GM18502 (cell line): ENCODE measurements at regions not wholly inside any gene's neighbourhood (a gene's known extent, or its start where the extent isn't known, plus 50 kb on each side); places are given as distances from the start of the nearest gene placed in this dataset.

Source experiments
- ATAC-seq: cut with Tn5 transposase; IDR thresholded peaks from one replicate; pipeline ENCODE4 v1.9.1; 2021; ENCODE audit warnings: mild to moderate bottlenecking; ENCODE audit not compliant: unreplicated experiment, poor library complexity

DNA sequence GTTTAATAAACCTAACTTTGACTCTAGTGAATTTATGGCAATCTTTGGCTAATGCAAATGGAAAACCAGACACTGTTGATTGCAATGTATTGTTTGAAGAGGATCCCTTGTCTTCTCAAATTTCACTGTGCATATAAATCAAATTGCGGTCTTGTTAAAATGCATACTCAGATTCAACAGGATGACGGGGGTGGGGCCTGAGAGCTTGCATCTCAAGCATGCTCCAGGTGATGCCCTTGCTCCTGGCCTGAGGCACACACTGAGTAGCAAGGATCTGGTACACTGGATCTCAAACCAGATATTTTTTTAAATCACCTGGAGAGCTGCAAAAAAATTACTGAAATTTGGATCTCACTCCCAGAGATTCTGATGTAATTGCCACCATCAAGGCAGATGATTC is 463.7 kb downstream of the DNAH5 start:
- ATAC-seq = no peak

DNA sequence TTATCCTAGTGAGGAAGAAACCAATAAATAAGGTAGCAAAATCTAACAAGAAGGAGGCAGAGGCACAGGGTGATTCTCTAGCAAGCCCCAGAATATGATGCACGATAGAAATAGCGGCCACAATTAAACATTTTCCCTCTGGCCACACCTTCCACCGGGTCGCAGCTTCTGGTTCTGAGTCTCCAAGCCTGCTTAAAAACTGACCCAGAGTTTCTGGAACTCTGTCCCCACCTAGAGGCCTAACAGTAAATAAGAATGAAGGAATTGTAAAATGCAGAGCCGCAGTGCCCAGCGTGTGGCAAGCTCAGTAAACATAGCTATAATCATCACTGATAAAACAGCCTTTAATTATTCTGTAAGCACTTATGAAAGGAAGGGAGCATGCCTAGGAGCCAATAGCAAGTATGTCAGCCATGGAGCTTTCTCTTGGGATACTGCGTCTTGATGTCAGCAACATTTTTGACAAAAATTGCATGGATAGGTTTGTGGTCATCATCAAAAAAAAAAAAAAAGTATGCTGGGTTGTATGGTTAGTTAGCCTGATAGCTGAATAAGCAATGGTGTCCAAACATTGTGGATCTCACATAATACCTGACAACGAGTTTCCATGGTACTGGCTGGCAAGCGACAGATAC is 465.5 kb downstream of the DNAH5 start:
- no peak for ATAC-seq

DNA sequence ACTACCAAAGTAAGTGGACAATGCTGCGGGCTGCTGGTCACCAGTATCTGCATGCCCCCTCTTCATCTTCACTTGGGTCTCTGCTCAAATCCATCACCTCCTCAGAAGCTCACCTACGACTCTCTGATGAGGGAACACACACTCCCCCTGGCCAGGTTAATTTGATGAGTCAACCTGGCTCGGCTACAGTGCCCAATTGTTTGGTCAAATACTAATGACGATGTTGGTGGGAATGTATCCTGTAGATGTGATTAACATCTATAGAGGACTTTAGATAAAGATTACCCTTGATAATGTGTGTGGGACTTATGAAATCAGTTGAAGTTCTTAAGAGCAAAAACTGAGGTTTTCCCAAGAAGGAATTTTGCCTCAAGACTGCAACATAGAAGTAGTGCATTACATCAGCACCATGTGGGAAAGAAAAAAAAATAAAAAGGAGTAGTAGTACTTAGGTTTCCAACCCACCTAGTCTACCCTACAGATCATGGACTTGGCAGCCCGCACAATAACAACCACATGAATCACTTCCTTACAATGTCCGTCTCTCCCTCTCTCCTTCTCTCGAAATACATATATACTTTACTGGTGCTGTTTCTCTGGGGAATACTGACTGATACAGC is 467.3 kb downstream of the DNAH5 start:
- ATAC-seq = no peak

DNA sequence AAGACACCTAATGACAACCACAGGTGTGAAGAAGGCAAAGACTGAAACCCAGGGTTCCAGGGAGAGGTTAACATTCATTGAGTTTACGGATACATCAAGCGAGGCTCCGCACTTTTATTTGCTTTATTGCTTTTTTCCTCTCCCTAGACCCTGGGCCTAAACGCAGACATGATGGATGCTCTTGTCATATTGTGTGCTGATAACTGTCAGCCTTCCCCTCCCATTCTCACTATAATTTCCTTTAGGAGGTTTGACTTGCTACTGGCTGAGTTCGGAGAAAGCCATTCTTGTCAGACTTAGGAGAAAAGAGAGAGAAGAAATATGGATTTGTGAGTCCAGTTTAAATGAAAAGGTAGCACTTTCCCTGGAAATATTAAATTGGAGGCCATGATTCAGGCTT is 471.6 kb downstream of the DNAH5 start:
- ATAC-seq = no peak

DNA sequence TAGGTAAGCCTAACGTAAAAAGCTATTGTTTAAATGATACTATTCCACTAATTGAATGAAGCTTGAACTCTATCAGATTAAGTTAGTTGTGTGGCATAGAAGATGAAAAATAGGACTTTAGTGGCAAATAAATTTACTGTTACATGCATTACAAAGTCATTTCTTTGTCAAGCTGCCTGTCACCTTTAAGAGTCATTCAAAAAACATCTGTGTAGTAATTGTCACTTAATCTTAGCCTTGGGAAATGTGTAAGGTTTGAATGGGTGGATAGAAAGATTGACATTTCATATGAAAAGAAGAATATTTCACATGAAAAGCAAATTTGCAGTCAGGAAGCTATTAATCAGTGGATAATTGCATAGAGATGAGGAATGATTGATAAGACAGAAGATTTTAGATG is 473.5 kb downstream of the DNAH5 start:
- ATAC-seq = no peak

DNA sequence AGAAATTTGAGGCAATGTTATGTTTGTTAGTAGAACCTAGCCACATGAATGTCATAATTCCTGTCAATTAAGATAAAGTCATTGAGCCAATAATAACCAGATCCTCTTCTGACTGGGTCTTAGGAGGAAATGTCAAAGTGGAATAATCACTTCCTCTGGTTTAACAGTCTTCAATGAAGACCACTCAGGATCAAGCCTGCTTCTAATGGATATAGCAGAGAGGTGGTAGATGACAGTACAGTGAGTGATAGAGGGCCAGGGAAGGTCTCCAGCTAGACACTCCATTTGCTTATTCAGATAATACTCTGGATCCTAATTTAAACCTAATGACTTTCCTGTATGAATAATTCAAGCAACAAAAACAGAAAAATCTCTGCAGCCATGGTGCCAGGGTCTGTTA is 474.2 kb downstream of the DNAH5 start:
- no peak for ATAC-seq

DNA sequence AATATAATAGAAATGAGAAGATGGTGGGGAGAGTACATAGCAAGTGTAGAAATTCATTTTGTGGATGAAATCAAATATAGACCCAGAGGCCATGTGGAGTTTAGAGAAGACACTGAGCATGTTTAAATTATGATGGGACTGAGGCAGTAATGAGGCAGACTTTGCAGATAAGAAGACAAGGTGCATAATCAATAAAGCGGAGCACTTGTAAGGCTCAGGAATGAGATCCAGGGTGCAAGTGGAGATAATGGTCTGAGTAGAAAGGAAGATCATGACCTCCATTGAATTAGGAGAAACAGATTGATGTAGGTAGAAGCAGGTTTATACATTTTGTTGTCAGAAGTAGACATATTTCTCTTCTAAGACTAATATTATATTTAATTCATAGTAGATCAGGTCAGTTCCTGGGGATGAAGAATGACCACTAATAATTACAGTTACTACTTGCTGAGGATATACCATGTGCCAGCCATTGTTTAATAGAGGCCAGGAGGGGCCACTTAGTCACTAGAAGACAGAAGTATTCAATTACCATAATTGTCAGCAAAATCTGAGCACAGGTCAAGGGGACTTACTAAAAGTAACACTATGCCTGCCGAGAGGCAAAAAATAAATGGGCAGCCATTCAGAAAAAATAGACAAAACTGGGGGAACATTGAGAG is 479.8 kb downstream of the DNAH5 start:
- no peak for ATAC-seq

DNA sequence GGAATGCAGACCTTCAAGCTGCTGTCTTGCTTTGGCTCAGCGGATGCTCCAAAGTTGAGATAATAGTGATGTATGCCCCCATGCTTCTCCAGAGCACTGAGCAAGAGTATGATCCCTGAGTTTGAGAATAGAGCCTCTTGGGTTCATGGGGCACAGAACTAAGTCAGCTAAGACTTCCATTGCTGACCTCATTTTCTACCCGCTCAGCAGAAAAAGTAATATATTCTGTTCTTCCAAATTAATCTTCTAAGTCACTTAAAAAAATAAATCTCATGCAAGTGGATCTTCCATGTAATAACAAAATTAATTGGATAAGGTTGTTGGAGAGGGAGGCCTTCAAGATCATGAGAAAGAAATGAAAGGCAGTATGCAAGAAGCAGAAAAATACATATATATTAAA is 483.9 kb downstream of the DNAH5 start:
- ATAC-seq = no peak

DNA sequence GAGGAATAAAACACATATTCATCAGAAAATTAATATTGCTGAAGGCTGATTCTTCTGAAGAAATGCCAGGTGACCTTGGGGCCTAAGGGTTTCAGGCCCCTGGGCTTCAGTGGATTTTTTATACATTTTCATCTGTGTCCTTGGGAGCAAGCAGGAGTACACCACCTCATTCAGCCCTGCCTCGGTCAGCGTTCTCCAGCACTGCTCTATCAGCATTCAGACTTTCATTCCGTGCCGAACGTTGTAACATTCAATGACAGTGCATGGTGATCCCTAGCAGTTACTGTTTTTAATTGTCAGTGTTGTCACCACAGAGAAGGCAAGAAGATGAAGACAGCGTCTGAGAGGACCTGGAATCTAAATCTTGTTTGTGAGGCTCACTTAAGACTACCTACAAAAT is 490.4 kb downstream of the DNAH5 start:
- ATAC-seq = no peak

DNA sequence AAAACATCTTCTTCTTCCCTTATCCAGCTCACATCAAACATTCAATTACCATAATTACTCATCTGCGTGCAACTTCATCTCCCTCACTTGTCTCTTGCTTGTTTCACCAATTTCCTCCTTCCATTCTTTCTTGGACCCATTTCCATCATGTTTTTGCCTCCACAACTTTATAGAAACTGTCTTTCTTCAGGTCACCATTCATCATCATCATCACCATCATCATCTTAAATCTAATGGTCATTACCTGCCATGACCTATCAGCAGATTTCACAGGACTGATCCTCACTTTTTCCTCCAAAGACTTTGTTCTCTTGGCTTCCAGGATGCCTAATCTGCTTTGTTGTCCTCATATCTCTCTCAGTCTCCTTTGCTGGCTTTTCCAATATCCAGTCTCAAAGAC is 495.6 kb downstream of the DNAH5 start:
- no peak for ATAC-seq

DNA sequence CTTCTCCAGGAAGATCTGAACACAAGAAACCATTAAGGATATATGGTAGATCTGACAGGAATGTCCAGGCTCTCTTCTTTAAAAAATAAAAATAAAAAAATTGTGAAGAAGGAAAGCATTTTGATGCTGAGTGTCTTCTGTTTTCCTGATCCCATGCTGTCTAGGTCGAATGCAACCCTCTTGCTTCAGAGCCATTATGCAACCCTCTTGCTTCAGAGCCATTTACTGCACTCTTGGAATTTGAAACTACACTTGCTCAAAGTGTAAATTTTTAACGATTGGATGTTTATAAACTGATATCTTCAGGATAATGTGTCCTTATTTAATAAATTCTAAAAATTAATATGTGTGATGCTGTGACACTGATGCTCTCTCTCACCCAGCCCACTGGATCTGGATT is 505.1 kb downstream of the DNAH5 start:
- ATAC-seq = no peak

DNA sequence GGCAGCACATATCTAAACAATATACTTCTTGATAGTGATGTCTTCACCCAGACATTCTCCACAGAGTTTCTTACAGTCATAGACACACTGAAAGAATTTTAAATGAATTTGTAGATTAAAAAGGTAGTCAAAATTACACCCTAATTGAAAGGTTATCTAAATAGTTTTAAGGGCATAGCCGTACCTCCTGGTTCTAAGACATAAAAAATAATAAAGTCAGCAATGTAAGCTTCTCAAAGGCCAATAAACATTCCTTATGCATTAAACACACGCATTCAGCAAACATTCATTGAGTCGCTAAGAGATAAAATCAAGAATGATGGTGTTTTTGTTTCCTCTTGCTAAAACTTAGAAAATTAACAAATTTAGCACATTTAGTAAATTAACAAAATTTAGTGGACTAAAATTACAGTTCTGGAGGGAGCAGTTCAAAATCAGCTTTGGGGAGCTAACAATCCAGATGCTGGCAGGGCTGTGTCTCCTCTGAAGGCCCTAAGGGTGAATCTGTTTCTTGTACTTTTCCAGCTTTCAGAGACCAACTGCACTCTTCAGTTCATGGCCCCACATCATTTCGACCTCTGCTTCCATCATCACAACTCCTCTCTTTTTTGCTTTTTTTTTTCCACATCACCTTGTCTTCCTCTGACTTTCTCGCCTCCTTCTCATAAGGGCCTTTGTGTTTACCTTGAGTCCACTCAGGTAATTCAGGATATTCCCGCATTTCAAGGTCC is 516.5 kb downstream of the DNAH5 start:
- ATAC-seq = no peak

DNA sequence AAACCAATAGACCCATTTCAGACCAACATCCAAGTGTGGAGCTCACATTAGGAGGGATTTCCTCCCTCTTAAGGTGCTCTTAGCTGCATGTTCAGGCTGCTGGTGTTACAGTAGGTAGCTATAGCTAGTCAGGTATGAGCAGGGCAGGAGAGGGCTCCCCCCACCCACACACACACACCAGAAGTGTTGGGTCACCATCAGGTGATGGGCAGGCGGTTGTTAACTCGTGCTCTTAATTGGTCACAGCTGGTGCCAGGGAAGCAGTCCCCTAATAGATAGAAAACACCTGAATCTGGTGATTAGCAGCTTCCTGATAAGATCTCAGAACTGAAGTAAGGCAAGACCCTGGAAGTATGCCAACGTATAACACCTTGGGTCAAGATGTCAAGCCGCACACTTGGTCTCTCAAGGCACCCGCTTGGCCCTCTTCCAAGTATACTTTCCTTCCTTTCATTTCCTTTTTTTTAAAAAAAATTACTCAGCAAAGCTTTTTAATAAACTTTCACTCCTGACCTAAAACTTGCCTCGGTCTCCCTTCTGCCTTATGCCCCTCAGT is 532.4 kb downstream of the DNAH5 start:
- ATAC-seq = no peak

DNA sequence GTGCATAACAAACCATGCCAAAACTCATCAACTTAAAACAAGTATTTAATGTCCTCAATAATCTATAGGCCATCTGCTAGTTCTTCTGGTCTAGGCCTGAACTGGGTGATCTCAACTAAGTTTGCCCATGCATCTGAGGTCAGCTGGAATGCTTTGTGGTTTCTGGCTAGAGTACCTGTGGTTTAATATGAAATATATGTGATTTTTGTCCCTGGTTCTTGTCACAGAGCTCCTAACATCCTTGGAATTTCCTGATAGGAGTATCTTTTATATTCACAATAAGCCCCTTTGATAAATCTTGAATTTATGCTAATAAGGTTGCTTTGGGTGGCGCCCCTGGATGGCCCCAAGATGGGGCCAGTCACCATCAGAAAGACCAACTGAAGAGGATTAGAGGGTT is 535.9 kb downstream of the DNAH5 start:
- ATAC-seq = no peak

DNA sequence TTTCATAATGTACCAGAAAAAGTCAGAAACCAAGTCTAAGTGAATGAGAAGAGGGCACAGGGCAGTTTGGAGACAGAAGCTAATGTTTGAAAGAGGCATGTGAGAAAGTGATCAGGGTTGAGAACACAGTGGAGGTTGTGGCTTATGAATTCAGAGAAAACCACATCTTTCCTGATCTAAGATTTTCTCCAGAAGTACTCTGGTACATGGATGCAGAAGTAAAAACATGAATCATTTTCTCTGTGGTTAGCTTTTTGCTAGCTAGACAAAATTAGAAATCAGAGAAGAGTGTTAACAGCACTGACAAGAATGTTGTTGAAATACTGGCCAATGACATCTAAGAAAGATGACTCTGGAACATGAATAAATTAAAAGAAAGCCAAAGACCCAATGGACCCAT is 541.1 kb downstream of the DNAH5 start:
- ATAC-seq = no peak

DNA sequence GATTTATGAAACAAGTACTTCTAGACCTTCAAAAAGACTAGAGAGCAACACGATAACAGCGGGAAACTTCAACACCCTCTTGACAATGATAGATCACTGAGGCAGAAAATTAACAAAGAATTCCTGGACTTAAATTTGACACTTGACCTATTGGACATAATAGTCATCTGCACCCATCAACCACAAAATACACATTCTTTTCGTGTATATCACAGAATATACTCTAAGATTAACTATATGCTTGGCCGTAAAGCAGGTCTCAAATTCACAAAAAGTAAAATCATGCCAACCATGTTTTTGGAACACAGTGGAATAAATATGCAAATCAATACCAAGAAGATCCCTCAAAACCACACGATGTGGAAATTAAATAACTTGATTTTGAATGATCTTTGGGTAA is 559.4 kb downstream of the DNAH5 start:
- no peak for ATAC-seq

DNA sequence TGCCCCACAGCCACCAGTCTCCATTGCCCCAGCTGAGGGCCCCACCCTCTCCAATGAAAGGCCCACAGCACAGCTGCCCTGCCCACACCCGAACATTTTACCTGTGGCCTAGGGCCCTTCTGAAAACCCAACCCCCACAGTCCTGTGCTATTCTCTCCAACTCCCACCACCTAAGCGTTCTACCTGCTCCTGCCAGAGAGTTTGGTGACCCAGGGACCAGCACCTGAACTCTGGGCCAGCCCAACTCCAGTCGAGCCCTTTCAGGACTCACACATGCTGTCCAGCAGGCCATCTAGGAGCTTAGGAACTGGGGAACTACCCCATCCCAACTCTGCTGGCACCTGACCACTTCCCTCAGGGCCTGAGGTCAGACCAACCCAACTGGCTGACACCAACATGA is 562.3 kb downstream of the DNAH5 start:
- no peak for ATAC-seq

DNA sequence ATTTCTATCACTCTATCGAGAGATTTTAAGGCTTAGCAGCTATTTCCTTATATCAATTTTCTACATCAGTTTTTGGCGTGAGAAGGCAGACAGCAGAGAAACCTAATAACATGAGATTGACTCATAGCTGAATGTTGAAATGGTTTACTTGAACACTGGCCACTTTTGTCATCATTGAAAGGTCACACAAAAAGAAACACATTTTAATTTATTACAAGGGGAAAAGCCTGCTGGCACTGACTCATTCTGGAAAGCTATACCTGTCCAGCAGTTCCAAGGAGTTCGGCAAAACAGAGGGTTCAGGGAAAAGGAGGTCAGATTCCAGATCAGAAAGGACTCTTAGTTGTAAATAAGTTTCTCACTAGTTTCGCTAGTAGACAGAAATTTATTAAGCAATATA is 566.4 kb downstream of the DNAH5 start:
- no peak for ATAC-seq

DNA sequence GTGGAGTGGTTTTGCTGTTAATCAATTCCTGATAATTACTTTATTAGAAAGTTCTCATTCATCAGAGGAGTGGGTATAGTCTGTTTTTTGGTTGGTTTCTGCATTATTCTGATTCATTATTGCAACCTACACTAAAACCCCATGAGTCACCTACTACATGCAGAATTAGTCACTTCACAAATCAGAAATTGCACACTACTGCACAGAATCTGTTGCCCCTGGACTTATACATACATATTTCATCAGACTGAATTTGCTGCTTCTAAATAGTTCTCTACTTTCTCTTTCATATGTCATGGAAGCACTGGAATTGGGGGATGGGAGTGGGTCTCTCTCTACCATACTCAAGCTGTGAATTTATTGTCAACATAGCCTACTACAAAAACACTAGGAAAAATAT is 585.1 kb downstream of the DNAH5 start:
- ATAC-seq = no peak

DNA sequence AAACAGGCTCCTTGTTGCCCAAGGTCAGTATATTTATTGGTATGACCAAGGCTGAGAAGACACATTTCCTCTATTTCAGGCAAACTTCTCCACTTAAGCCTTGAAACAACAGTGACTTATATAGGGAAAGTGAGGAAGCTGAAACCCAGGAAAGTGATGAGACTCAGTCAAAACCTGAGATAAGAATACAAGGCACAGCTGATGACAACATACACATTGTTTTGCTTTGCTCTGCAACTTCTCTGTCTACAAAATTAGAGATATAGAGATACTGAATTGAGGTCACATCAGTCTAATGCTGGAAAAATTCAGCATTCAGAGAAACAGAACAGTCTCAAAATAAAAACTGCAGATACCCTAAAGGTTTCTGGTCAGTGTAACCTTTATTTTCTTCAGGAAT is 586.1 kb downstream of the DNAH5 start:
- ATAC-seq = no peak

DNA sequence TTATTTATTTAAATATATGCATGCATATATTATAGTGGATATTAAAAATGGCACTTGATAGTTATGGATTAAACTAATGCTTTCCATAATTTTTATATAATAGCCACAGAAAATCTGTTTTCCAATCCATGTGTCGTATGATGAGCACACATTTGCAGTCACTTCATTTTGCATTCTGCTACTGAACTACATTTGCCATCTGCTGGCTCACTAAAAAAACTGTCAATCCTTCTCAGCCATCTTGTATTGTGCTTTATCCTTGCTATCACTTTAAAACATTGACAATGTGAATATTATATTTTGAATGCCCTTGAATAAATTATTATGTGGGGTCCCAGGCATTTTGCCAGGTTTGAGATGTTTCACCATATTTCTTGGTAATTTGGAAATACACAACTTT is 586.6 kb downstream of the DNAH5 start:
- no peak for ATAC-seq
